Thyroid gland (tissue), 4 donors: ENCODE measurements at regions not wholly inside any gene's neighbourhood (a gene's known extent, or its start where the extent isn't known, plus 50 kb on each side); places are given as distances from the start of the nearest gene placed in this dataset.

Source experiments
- DNase-seq, 2 donors: peaks; one replicate each; pipeline ENCODE4 v3.0.0-alpha.2; 2019
- H3K27ac ChIP-seq, 3 donors: fragments of 200-600 bp; sonication (generic); 1 replicate in 2 of 3; 2 replicates in 1 of 3; pipeline ENCODE4 v1.5.1; 2016 to 2019; ENCODE audit warnings: mild to moderate bottlenecking in 1 of 3, moderate library complexity in 1 of 3
- H3K27me3 ChIP-seq: fragments of 200-600 bp; sonication (generic); one replicate; pipeline ENCODE4 v1.5.1; 2019
- H3K36me3 ChIP-seq, 2 donors: fragments of 200-600 bp; sonication (generic); one replicate each; pipeline ENCODE4 v1.5.1; 2016 to 2019
- H3K4me1 ChIP-seq, 2 donors: fragments of 200-600 bp; sonication (generic); one replicate each; pipeline ENCODE4 v1.5.1; 2017 to 2019
- H3K4me3 ChIP-seq, 3 donors: fragments of 200-600 bp; sonication (generic); replicated peaks in 1 of 3; 1 replicate in 2 of 3; 2 replicates in 1 of 3; pipeline ENCODE4 v1.5.1; 2016; ENCODE audit warnings: mild to moderate bottlenecking in 1 of 3
- H3K9me3 ChIP-seq: fragments of 200-600 bp; sonication (generic); one replicate; pipeline ENCODE4 v1.5.1; 2017
- CTCF ChIP-seq, 6 experiments: fragments of 200-600 bp in 3 of 6; fragments of 450-650 bp in 3 of 6; sonication (generic) in 3 of 6; IDR thresholded peaks; one replicate each; pipeline ENCODE4 v1.5.1; 2016 to 2019; ENCODE audit warnings: antibody characterized with exemption in 6 of 6, mild to moderate bottlenecking in 2 of 6, inconsistent platforms in 1 of 6, moderate library complexity in 1 of 6
- POLR2A ChIP-seq, 2 donors: fragments of 450-650 bp; IDR thresholded peaks; one replicate each; pipeline ENCODE4 v1.6.1; 2017; ENCODE audit warnings: antibody characterized with exemption in 2 of 2, mild to moderate bottlenecking in 2 of 2, moderate library complexity in 1 of 2
- WGBS, 2 donors: methylation state at CpG; one replicate each; pipeline ENCODE4 v1.1.5; 2017; 5-methylcytosine and 5-hydroxymethylcytosine counted together
- intact Hi-C: fragments of 100-400 bp; cut with DNase I; formaldehyde crosslinking; loops from one replicate; pipeline ENCODE4 v1.15.1; 2023

GRCh38 chr5:68533571-68534084, 318.1 kb downstream of the PIK3R1 start:
- TF ChIP-seq POLR2A (IDR thresholded peaks at IDR 0.05) (no peak), CTCF (IDR thresholded peaks at IDR 0.05) (no peak)
- Histone ChIP-seq H3K36me3 (no peaks in the 10 kb centered on the region), H3K9me3 (no peaks in the 10 kb centered on the region), H3K4me3 (no peak overlapping the region), H3K4me1 (peaks cover 22 to 23% of the 10 kb centered on the region in 2 donors), H3K27ac (peak overlapping the region; percentile 82 to 94 (median 90)), H3K27me3 (no peaks in the 10 kb centered on the region)
- intact Hi-C loops, result no loop called here
- 57 to 70% methylated on average over 5 of the region's 5 CpGs for WGBS, 2 donors
- DNase-seq, result no peak

GRCh38 chr5:68534131-68534940, 318.8 kb downstream of the PIK3R1 start:
- peak overlapping the region; percentile 82 to 94 (median 90) for H3K27ac ChIP-seq
- peak; percentile 76 to 83 for DNase-seq
- intact Hi-C loops, result no loop called here
- H3K4me3 ChIP-seq, result no peak overlapping the region
- H3K9me3 ChIP-seq, result no peaks in the 10 kb centered on the region
- H3K36me3 ChIP-seq, result no peaks in the 10 kb centered on the region
- H3K4me1 ChIP-seq, result peaks cover 29 to 30% of the 10 kb centered on the region in 2 donors
- peak in 1 of 2 donors; percentile 26 for TF ChIP-seq POLR2A (IDR thresholded peaks at IDR 0.05)
- TF ChIP-seq CTCF (IDR thresholded peaks at IDR 0.05), result no peak
- no peaks in the 10 kb centered on the region for H3K27me3 ChIP-seq
- WGBS, 2 donors, result 27 to 30% methylated on average over 12 of the region's 12 CpGs

GRCh38 chr5:68534956-68535520, 319.5 kb downstream of the PIK3R1 start:
- Histone ChIP-seq H3K27me3 (no peaks in the 10 kb centered on the region), H3K4me3 (no peak overlapping the region), H3K36me3 (no peaks in the 10 kb centered on the region), H3K9me3 (no peaks in the 10 kb centered on the region), H3K4me1 (peaks cover 30 to 33% of the 10 kb centered on the region in 2 donors), H3K27ac (peak overlapping the region; percentile 82 to 94 (median 90))
- intact Hi-C loops, result no loop called here
- no peak for TF ChIP-seq CTCF (IDR thresholded peaks at IDR 0.05)
- TF ChIP-seq POLR2A (IDR thresholded peaks at IDR 0.05), result no peak
- DNase-seq, result no peak
- WGBS, 2 donors, result 82 to 84% methylated on average over 8 of the region's 8 CpGs

GRCh38 chr5:68538814-68539420, 323.4 kb downstream of the PIK3R1 start:
- H3K36me3 ChIP-seq, result no peaks in the 10 kb centered on the region
- H3K27ac ChIP-seq, result peak overlapping the region in 1 of 3 donors; percentile 42
- intact Hi-C loops, result no loop called here
- no peaks in the 10 kb centered on the region for H3K27me3 ChIP-seq
- peaks cover 21 to 34% of the 10 kb centered on the region in 2 donors for H3K4me1 ChIP-seq
- no peak for TF ChIP-seq CTCF (IDR thresholded peaks at IDR 0.05)
- TF ChIP-seq POLR2A (IDR thresholded peaks at IDR 0.05), result no peak
- H3K9me3 ChIP-seq, result no peaks in the 10 kb centered on the region
- H3K4me3 ChIP-seq, result no peak overlapping the region
- WGBS, 2 donors, result 70 to 76% methylated on average over 6 of the region's 6 CpGs
- peak; percentile 53 to 58 for DNase-seq
